ENCODE measurements at regions not wholly inside any gene's neighbourhood (a gene's known extent, or its start where the extent isn't known, plus 50 kb on each side); places are given as distances from the start of the nearest gene placed in this dataset.

GRCh38 chrX:148416931-148417330 is 83.5 kb upstream of the AFF2 start:
- no peaks in the 10 kb centered on the region for H3K36me3 ChIP-seq
- H3K27me3 ChIP-seq = no peaks in the 10 kb centered on the region
- WGBS = 81% methylated on average over 4 of the region's 4 CpGs
- TF ChIP-seq POLR2A (IDR thresholded peaks at IDR 0.05; ENCODE audit: low read depth) (no peak), EP300 (IDR thresholded peaks at IDR 0.05) (no peak)
- no peaks in the 10 kb centered on the region for H3K4me1 ChIP-seq
- intact Hi-C loops (cut with DNase I) = no loop called here
- no peak overlapping the region for H3K4me3 ChIP-seq
- no peaks in the 10 kb centered on the region for H3K9me3 ChIP-seq
- no peak for DNase-seq (ENCODE audit: extremely low spot score)
- H3K27ac ChIP-seq (replicated peaks in 1 of 4) = no peak overlapping the region

DNA sequence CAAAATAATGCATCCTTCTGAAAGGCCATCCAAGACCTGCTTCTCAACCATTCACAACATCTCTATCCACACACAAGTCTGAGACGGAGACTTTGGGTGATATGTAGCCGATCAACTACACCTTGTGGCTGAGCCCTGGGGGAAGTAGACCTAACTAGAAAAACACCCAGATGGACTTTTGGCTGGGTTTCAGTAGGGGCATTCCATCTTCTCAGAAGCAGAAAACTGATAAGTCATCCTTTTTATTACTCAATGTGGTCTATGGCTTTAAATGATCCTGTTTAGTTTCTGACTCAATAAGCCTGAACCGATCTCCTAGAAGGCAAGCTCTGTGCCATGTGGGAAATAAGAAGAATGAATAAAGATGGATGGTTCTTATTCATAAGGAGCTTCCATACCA is 82.5 kb upstream of the AFF2 start:
- intact Hi-C loops (cut with DNase I) = no loop called here
- Histone ChIP-seq H3K27me3 (no peaks in the 10 kb centered on the region), H3K4me3 (no peak overlapping the region), H3K27ac (replicated peaks in 1 of 4) (no peak overlapping the region), H3K9me3 (no peaks in the 10 kb centered on the region), H3K4me1 (no peaks in the 10 kb centered on the region), H3K36me3 (no peaks in the 10 kb centered on the region)
- no peak for DNase-seq (ENCODE audit: extremely low spot score)
- 62% methylated on average over 3 of the region's 3 CpGs for whole genome bisulfite sequencing
- TF ChIP-seq EP300 (IDR thresholded peaks at IDR 0.05) (no peak), CTCF (IDR thresholded peaks at IDR 0.05) (no peak)

- Histone ChIP-seq H3K9me3 (no peaks in the 10 kb centered on the region), H3K36me3 (no peaks in the 10 kb centered on the region), H3K4me1 (no peaks in the 10 kb centered on the region), H3K4me3 (no peak overlapping the region), H3K27ac (replicated peaks in 1 of 4) (no peak overlapping the region), H3K27me3 (no peaks in the 10 kb centered on the region)
- TF ChIP-seq EP300 (IDR thresholded peaks at IDR 0.05) (no peak), POLR2A (IDR thresholded peaks at IDR 0.05; ENCODE audit: low read depth) (no peak), POLR2AphosphoS5 (IDR thresholded peaks at IDR 0.05) (no peak), CTCF (IDR thresholded peaks at IDR 0.05) (no peak)
- WGBS = 65% methylated on average over 4 of the region's 4 CpGs
- DNase-seq (ENCODE audit: extremely low spot score) = no peak
- intact Hi-C loops (cut with DNase I) = no loop called here
Measured at GRCh38 chrX:148422526-148422925, 77.9 kb upstream of the AFF2 start.

GRCh38 chrX:148424570-148424969 is 75.8 kb upstream of the AFF2 start:
- no peak for DNase-seq (ENCODE audit: extremely low spot score)
- Histone ChIP-seq H3K36me3 (no peaks in the 10 kb centered on the region), H3K27me3 (no peaks in the 10 kb centered on the region), H3K9me3 (no peaks in the 10 kb centered on the region), H3K4me3 (no peak overlapping the region), H3K4me1 (no peaks in the 10 kb centered on the region), H3K27ac (replicated peaks in 1 of 4) (no peak overlapping the region)
- 82% methylated on average over 2 of the region's 2 CpGs for WGBS
- TF ChIP-seq EP300 (IDR thresholded peaks at IDR 0.05) = no peak
- TF ChIP-seq CTCF (IDR thresholded peaks at IDR 0.05) = no peak
- TF ChIP-seq POLR2AphosphoS5 (IDR thresholded peaks at IDR 0.05) = no peak
- no peak for TF ChIP-seq POLR2A (IDR thresholded peaks at IDR 0.05; ENCODE audit: low read depth)
- intact Hi-C loops (cut with DNase I) = no loop called here

GRCh38 chrX:148426467-148426866 is 74.0 kb upstream of the AFF2 start:
- DNase-seq (ENCODE audit: extremely low spot score) = no peak
- intact Hi-C loops (cut with DNase I) = no loop called here
- no peak overlapping the region for H3K4me3 ChIP-seq
- TF ChIP-seq POLR2AphosphoS5 (IDR thresholded peaks at IDR 0.05) = no peak
- no peak for TF ChIP-seq EP300 (IDR thresholded peaks at IDR 0.05)
- TF ChIP-seq POLR2A (IDR thresholded peaks at IDR 0.05; ENCODE audit: low read depth) = no peak
- H3K36me3 ChIP-seq = no peaks in the 10 kb centered on the region
- H3K9me3 ChIP-seq = no peaks in the 10 kb centered on the region
- WGBS = 65% methylated on average over 3 of the region's 3 CpGs
- no peaks in the 10 kb centered on the region for H3K4me1 ChIP-seq
- H3K27me3 ChIP-seq = no peaks in the 10 kb centered on the region
- H3K27ac ChIP-seq (replicated peaks in 1 of 4) = no peak overlapping the region

- Histone ChIP-seq H3K4me3 (no peak overlapping the region), H3K27ac (replicated peaks in 1 of 4) (no peak overlapping the region), H3K27me3 (no peaks in the 10 kb centered on the region), H3K9me3 (no peaks in the 10 kb centered on the region), H3K4me1 (no peaks in the 10 kb centered on the region), H3K36me3 (no peaks in the 10 kb centered on the region)
- TF ChIP-seq CTCF (IDR thresholded peaks at IDR 0.05) (no peak), POLR2A (IDR thresholded peaks at IDR 0.05; ENCODE audit: low read depth) (no peak), EP300 (IDR thresholded peaks at IDR 0.05) (no peak), POLR2AphosphoS5 (IDR thresholded peaks at IDR 0.05) (no peak)
- 33% methylated on average over 3 of the region's 3 CpGs for WGBS
- intact Hi-C loops (cut with DNase I) = no loop called here
- no peak for DNase-seq (ENCODE audit: extremely low spot score)
Measured at GRCh38 chrX:148441387-148441786, 59.0 kb upstream of the AFF2 start.
